ENCODE measurements at regions not wholly inside any gene's neighbourhood (a gene's known extent, or its start where the extent isn't known, plus 50 kb on each side); places are given as distances from the start of the nearest gene placed in this dataset.

GRCh38 chr4:180081072-180081471 lies 2162.1 kb upstream of the TENM3 start:
- in situ Hi-C loops (cut with MboI) = no loop called here
- BruUV-seq (replicated peaks) = no TSS peak
- no peaks in the 10 kb centered on the region for H3K9me3 ChIP-seq (replicated peaks; ENCODE audit: control insufficient read depth, insufficient read depth, low read length)
- no peak overlapping the region for H3K9ac ChIP-seq (ENCODE audit: control insufficient read depth, insufficient read depth, low read length)
- H3K27ac ChIP-seq (ENCODE audit: control insufficient read depth, insufficient read depth) = no peak overlapping the region
- POLR2A ChIA-PET = no interaction called here
- H3K36me3 ChIP-seq (ENCODE audit: control insufficient read depth in 2 of 2, insufficient read depth in 2 of 2, low read length in 1 of 2) = no peaks in the 10 kb centered on the region
- H3K79me2 ChIP-seq (ENCODE audit: control insufficient read depth, insufficient read depth, low read length) = no peaks in the 10 kb centered on the region
- no peaks in the 10 kb centered on the region for H3K4me1 ChIP-seq (ENCODE audit: control insufficient read depth, insufficient read depth, low read length)
- no peak for FAIRE-seq
- CTCF ChIA-PET = no interaction called here
- DNase-seq (ENCODE audit: low read depth, low spot score) = no peak
- no peak overlapping the region for H3K4me3 ChIP-seq
- intact Hi-C loops (cut with micrococcal nuclease; ENCODE audit: unreplicated experiment) = no loop called here
- no peaks in the 10 kb centered on the region for H4K20me1 ChIP-seq (ENCODE audit: control insufficient read depth, insufficient read depth)
- ATAC-seq = no peak
- TF ChIP-seq, protein P1, sequence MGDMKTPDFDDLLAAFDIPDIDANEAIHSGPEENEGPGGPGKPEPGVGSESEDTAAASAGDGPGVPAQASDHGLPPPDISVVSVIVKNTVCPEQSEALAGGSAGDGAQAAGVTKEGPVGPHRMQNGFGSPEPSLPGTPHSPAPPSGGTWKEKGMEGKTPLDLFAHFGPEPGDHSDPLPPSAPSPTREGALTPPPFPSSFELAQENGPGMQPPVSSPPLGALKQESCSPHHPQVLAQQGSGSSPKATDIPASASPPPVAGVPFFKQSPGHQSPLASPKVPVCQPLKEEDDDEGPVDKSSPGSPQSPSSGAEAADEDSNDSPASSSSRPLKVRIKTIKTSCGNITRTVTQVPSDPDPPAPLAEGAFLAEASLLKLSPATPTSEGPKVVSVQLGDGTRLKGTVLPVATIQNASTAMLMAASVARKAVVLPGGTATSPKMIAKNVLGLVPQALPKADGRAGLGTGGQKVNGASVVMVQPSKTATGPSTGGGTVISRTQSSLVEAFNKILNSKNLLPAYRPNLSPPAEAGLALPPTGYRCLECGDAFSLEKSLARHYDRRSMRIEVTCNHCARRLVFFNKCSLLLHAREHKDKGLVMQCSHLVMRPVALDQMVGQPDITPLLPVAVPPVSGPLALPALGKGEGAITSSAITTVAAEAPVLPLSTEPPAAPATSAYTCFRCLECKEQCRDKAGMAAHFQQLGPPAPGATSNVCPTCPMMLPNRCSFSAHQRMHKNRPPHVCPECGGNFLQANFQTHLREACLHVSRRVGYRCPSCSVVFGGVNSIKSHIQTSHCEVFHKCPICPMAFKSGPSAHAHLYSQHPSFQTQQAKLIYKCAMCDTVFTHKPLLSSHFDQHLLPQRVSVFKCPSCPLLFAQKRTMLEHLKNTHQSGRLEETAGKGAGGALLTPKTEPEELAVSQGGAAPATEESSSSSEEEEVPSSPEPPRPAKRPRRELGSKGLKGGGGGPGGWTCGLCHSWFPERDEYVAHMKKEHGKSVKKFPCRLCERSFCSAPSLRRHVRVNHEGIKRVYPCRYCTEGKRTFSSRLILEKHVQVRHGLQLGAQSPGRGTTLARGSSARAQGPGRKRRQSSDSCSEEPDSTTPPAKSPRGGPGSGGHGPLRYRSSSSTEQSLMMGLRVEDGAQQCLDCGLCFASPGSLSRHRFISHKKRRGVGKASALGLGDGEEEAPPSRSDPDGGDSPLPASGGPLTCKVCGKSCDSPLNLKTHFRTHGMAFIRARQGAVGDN (IDR thresholded peaks at IDR 0.05) = no peak
- TF ChIP-seq ZSCAN29 (IDR thresholded peaks at IDR 0.05) = no peak
- no peak for TF ChIP-seq ZNF274 (IDR thresholded peaks at IDR 0.05; ENCODE audit: insufficient read depth, insufficient read length)
- no peak for TF ChIP-seq HDGF (IDR thresholded peaks at IDR 0.05)
- no peak for TF ChIP-seq JUNB (IDR thresholded peaks at IDR 0.05)
- no peak for TF ChIP-seq ETV6 (conservative IDR thresholded peaks at IDR 0.05 in 1 of 2, IDR thresholded peaks at IDR 0.05 in 1 of 2; ENCODE audit: borderline replicate concordance in 1 of 2, low read depth in 1 of 2)
- no peak for TF ChIP-seq PAX8 (IDR thresholded peaks at IDR 0.05)
- TF ChIP-seq SP1 (IDR thresholded peaks at IDR 0.05; ENCODE audit: low read depth, low read length) = no peak
- no peak for TF ChIP-seq SUPT20H (IDR thresholded peaks at IDR 0.05; ENCODE audit: borderline replicate concordance, control insufficient read depth, low read depth, low read length)
- no peak for TF ChIP-seq ZNF592 (IDR thresholded peaks at IDR 0.05)
- TF ChIP-seq YBX1 (IDR thresholded peaks at IDR 0.05) = no peak
- no peak for TF ChIP-seq PAX5 (IDR thresholded peaks at IDR 0.05; ENCODE audit: borderline replicate concordance, low read depth, low read length)
- H3K27me3 ChIP-seq (replicated peaks in 1 of 2; ENCODE audit: control insufficient read depth in 2 of 2, insufficient read depth in 2 of 2, low read length in 1 of 2) = no peaks in the 10 kb centered on the region
- H3K4me2 ChIP-seq (ENCODE audit: control insufficient read depth, insufficient read depth) = no peak overlapping the region
- RAD21 ChIA-PET (ENCODE audit: unreplicated experiment) = no interaction called here
- H2AFZ ChIP-seq (ENCODE audit: control insufficient read depth, low read depth, low read length) = no peak overlapping the region
- SMC1A ChIA-PET (ENCODE audit: uncharacterized antibody, unreplicated experiment) = interaction anchor here (0.5 kb wide), 1 partner anchor 78 kb away, joined by 3 read pairs; no protein-coding TSS in a partner anchor
- WGBS (ENCODE audit: insufficient coverage, insufficient replicate concordance, low lambda C conversion rate, missing lambda C conversion rate) = 46% methylated on average over 2 of the region's 2 CpGs

Measured in GM12878 (cell line).